Esophagus squamous epithelium (tissue), 5 donors: ENCODE measurements at regions not wholly inside any gene's neighbourhood (a gene's known extent, or its start where the extent isn't known, plus 50 kb on each side); places are given as distances from the start of the nearest gene placed in this dataset.

ENCODE experiments used
- DNase-seq: peaks from one replicate; lab custom pipeline; 2025; lab: John Stamatoyannopoulos, UW
- H3K27ac ChIP-seq, 4 donors: fragments of 200-600 bp; sonication (generic); one replicate each; pipeline ENCODE4 v1.5.1; 2016 to 2019; ENCODE audit warnings: mild to moderate bottlenecking in 1 of 4
- H3K27me3 ChIP-seq, 4 donors: fragments of 200-600 bp; sonication (generic); 1 replicate in 3 of 4; 2 replicates in 1 of 4; pipeline versions ENCODE4 v1.5.1 to v1.6.0; 2017 to 2021; ENCODE audit warnings: antibody characterized with exemption in 1 of 4
- H3K36me3 ChIP-seq, 3 donors: fragments of 200-600 bp; sonication (generic); one replicate each; pipeline ENCODE4 v1.5.1; 2016 to 2019
- H3K4me1 ChIP-seq, 3 donors: fragments of 200-600 bp; sonication (generic); one replicate each; pipeline ENCODE4 v1.5.1; 2017 to 2019
- H3K4me3 ChIP-seq, 4 donors: fragments of 200-600 bp; sonication (generic); 1 replicate in 3 of 4; 2 replicates in 1 of 4; pipeline ENCODE4 v1.5.1; 2016 to 2019; ENCODE audit warnings: mild to moderate bottlenecking in 2 of 4, moderate library complexity in 1 of 4
- H3K9me3 ChIP-seq, 3 donors: fragments of 200-600 bp; sonication (generic); one replicate each; pipeline ENCODE4 v1.5.1; 2016 to 2019
- POLR2A ChIP-seq, 4 donors: fragments of 450-650 bp; IDR thresholded peaks; one replicate each; pipeline ENCODE4 v1.6.1; 2017; ENCODE audit warnings: antibody characterized with exemption in 4 of 4, mild to moderate bottlenecking in 4 of 4, moderate library complexity in 3 of 4
- WGBS, 2 donors: methylation state at CpG; one replicate each; pipeline ENCODE4 v1.1.5; 2018; 5-methylcytosine and 5-hydroxymethylcytosine counted together
- intact Hi-C: fragments of 100-400 bp; cut with DNase I; formaldehyde crosslinking; loops from one replicate; pipeline ENCODE4 v1.15.0; 2022
- TF ChIP-seq, protein P1 (sequence below), 6 experiments: fragments of 450-650 bp in 4 of 6; fragments of 200-600 bp in 2 of 6; sonication (generic) in 2 of 6; IDR thresholded peaks; one replicate each; pipeline ENCODE4 v1.5.1; 2016 to 2019; ENCODE audit warnings: antibody characterized with exemption in 6 of 6, mild to moderate bottlenecking in 4 of 6, moderate library complexity in 4 of 6
- donor health status: DM: yes; HTN: yes; CAD: no.

DNA sequence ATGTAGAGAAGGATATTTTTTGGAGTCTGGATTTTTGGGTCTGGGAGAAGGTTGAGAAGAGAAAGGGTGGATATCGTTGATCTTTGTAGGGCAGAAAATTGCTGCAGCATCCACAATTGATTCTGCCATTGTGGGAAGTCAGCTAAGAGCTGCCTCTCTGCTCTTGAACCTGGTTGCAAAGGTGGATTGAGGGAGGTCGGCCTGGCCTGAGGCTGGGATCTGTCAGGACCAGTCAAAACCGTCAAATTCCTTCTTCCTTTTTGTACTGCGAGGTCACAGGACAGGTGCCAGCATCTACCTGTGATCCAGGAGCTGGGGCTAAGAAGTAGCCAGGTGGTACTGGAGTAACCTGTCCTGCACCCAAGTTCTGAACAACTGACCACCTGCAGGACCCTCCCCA lies 93.7 kb downstream of the SHOX start:
- no peak overlapping the region for H3K27ac ChIP-seq
- peaks cover 0 to 17% (median 0%) of the 10 kb centered on the region in 3 donors for H3K9me3 ChIP-seq
- intact Hi-C loops: no loop called here
- WGBS, 2 donors: 43 to 89% methylated on average over 2 to 4 of the region's 4 CpGs
- no peak overlapping the region for H3K4me3 ChIP-seq
- TF ChIP-seq, protein P1, sequence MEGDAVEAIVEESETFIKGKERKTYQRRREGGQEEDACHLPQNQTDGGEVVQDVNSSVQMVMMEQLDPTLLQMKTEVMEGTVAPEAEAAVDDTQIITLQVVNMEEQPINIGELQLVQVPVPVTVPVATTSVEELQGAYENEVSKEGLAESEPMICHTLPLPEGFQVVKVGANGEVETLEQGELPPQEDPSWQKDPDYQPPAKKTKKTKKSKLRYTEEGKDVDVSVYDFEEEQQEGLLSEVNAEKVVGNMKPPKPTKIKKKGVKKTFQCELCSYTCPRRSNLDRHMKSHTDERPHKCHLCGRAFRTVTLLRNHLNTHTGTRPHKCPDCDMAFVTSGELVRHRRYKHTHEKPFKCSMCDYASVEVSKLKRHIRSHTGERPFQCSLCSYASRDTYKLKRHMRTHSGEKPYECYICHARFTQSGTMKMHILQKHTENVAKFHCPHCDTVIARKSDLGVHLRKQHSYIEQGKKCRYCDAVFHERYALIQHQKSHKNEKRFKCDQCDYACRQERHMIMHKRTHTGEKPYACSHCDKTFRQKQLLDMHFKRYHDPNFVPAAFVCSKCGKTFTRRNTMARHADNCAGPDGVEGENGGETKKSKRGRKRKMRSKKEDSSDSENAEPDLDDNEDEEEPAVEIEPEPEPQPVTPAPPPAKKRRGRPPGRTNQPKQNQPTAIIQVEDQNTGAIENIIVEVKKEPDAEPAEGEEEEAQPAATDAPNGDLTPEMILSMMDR (IDR thresholded peaks at IDR 0.05): no peak
- no peak for TF ChIP-seq POLR2A (IDR thresholded peaks at IDR 0.05)
- DNase-seq: no peak
- H3K27me3 ChIP-seq: no peaks in the 10 kb centered on the region
- H3K36me3 ChIP-seq: no peaks in the 10 kb centered on the region
- H3K4me1 ChIP-seq: no peaks in the 10 kb centered on the region

DNA sequence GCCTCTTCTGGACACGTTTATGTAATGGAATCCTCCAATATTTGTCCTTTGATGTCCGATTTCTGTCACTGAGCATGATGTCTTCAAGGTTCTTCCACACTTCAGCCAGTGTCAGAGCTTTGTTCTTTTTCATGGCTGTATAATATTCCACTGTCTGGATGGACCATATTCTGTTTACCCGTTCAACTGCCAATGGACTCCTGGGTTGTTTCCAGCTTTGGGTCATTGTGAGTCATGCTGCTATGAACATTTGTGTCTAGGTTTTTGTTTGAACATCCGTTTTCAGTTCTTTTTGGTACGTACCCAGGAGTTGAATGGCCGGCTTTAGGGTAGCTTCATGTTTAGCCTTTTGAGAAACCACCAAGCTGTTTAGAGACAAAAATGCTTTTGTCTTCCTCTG lies 93.2 kb downstream of the SHOX start:
- TF ChIP-seq, protein P1 (IDR thresholded peaks at IDR 0.05): no peak
- TF ChIP-seq POLR2A (IDR thresholded peaks at IDR 0.05): no peak
- intact Hi-C loops: no loop called here
- peaks cover 0 to 17% (median 0%) of the 10 kb centered on the region in 3 donors for H3K9me3 ChIP-seq
- H3K4me1 ChIP-seq: no peaks in the 10 kb centered on the region
- DNase-seq: no peak
- no peak overlapping the region for H3K4me3 ChIP-seq
- H3K36me3 ChIP-seq: no peaks in the 10 kb centered on the region
- no peaks in the 10 kb centered on the region for H3K27me3 ChIP-seq
- 71 to 88% methylated on average over 5 of the region's 6 CpGs for WGBS, 2 donors
- no peak overlapping the region for H3K27ac ChIP-seq

- intact Hi-C loops: no loop called here
- Histone ChIP-seq H3K27ac (no peak overlapping the region), H3K4me3 (no peak overlapping the region), H3K9me3 (peaks cover 0 to 40% (median 0%) of the 10 kb centered on the region in 3 donors), H3K36me3 (no peaks in the 10 kb centered on the region), H3K27me3 (no peaks in the 10 kb centered on the region), H3K4me1 (no peaks in the 10 kb centered on the region)
- TF ChIP-seq, protein P1 (IDR thresholded peaks at IDR 0.05): no peak
- TF ChIP-seq POLR2A (IDR thresholded peaks at IDR 0.05): no peak
- no peak for DNase-seq
- WGBS, 2 donors: 76 to 88% methylated on average over 14 of the region's 14 CpGs
Observed at GRCh38 chrX:721354-721753, 90.8 kb downstream of the SHOX start.

DNA sequence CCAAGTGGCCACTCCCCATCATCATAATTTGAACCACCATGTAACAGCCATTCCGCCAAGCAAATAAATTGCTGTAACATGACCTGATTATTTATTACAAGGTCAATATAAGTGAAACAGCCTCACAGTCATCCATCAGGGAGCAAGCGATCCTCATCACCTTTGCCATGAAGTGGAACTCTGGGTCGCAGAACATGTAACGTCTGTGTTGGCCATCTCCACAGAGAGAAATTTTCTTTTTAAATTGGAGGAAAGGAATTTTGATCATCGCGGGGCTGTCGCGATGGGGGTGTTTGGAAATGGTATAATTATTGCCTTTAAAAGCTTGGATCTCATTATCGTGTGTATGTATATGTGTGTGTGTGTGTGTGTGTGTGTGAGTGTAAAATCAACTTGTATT lies 90.2 kb downstream of the SHOX start:
- H3K27ac ChIP-seq: no peak overlapping the region
- 77 to 80% methylated on average over 9 of the region's 9 CpGs for WGBS, 2 donors
- no peaks in the 10 kb centered on the region for H3K27me3 ChIP-seq
- H3K9me3 ChIP-seq: peaks cover 0 to 41% (median 0%) of the 10 kb centered on the region in 3 donors
- DNase-seq: no peak
- H3K4me1 ChIP-seq: no peaks in the 10 kb centered on the region
- no peak overlapping the region for H3K4me3 ChIP-seq
- intact Hi-C loops: no loop called here
- no peaks in the 10 kb centered on the region for H3K36me3 ChIP-seq
- no peak for TF ChIP-seq POLR2A (IDR thresholded peaks at IDR 0.05)
- TF ChIP-seq, protein P1 (IDR thresholded peaks at IDR 0.05): no peak

GRCh38 chrX:720250-720649 lies 89.7 kb downstream of the SHOX start:
- Histone ChIP-seq H3K4me1 (no peaks in the 10 kb centered on the region), H3K4me3 (no peak overlapping the region), H3K36me3 (no peaks in the 10 kb centered on the region), H3K27ac (no peak overlapping the region), H3K9me3 (peaks cover 0 to 46% (median 0%) of the 10 kb centered on the region in 3 donors), H3K27me3 (no peaks in the 10 kb centered on the region)
- TF ChIP-seq, protein P1 (IDR thresholded peaks at IDR 0.05): no peak
- TF ChIP-seq POLR2A (IDR thresholded peaks at IDR 0.05): no peak
- no peak for DNase-seq
- WGBS, 2 donors: 65 to 68% methylated on average over 5 of the region's 5 CpGs
- intact Hi-C loops: no loop called here
